ENCODE measurements at regions not wholly inside any gene's neighbourhood (a gene's known extent, or its start where the extent isn't known, plus 50 kb on each side); places are given as distances from the start of the nearest gene placed in this dataset.

DNA sequence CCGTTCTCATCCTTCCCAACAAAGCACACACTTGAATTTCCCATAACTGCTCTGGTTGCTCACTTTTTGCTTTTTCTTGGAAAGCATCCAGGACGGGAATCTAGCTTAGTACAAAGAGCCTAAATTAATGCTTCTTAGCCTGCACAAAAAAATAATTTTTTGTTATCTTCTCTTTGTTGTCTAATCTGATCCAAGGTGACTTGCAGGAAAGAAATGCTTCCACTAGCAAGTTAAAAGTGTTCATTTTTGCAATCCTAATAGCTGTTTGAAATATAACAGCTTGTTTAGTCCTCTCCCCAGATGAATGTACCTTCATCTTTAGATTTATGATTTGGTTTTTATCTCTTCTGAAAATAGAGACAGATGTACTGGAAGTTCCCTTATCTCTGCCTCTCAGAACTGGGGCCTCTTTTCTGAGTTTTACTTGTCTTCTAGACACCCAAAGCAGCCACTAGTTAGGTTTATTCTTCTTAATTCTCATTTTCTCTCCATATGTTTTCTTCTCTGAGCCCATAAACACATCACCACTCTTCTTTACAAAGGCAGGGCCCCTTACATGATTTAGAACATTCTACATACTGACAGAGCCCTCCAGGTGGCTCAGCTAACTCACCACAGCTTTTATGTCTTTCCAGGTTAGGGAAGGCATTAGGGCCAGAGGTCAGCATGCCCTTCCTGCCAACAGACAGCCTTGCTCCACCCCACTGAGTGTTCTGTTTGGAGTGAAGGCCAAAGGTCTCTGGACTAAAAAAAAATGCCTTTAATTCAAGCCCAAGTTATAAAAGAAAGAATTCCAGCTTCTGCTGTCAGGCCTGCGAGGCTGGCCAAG is 74.7 kb upstream of the MAP4K3 start:
- TF ChIP-seq POLR2AphosphoS5 (IDR thresholded peaks at IDR 0.05; ENCODE audit: low read length) (no peak), MAX (IDR thresholded peaks at IDR 0.05; ENCODE audit: low read depth, low read length) (no peak)
